CD4-positive, alpha-beta T cell (primary cell): ENCODE measurements at regions not wholly inside any gene's neighbourhood (a gene's known extent, or its start where the extent isn't known, plus 50 kb on each side); places are given as distances from the start of the nearest gene placed in this dataset.

ENCODE experiments used
- ATAC-seq: fragments of 200-7000 bp; cut with Tn5 transposase; one replicate; pipeline ENCODE4 v1.10.0; 2022; ENCODE audit warnings: mild to moderate bottlenecking; ENCODE audit not compliant: poor library complexity
- CTCF ChIA-PET: fragments of 350-600 bp; sonication (Branson Sonifier 250); formaldehyde crosslinking; loops from one replicate; lab custom pipeline; 2021; ENCODE audit warnings: antibody characterized with exemption, inconsistent platforms; lab: Charles Lee
- POLR2A ChIA-PET: fragments of 350-600 bp; sonication (Branson Sonifier 250); formaldehyde crosslinking; loops from one replicate; lab custom pipeline; 2021; ENCODE audit warnings: antibody characterized with exemption, inconsistent platforms; lab: Charles Lee
- DNase-seq, 14 experiments: peaks; one replicate each; pipeline ENCODE4 v3.0.0-alpha.2; 2013 to 2020; ENCODE audit warnings: mixed read lengths in 2 of 14
- H3K27ac ChIP-seq, 2 donors: one replicate each; pipeline versions ENCODE4 v1.5.1 to v1.7.0; 2013; ENCODE audit warnings: low read length in 2 of 2, low read depth in 1 of 2, mild to moderate bottlenecking in 1 of 2
- H3K27me3 ChIP-seq, 2 experiments: 1 replicate in 1 of 2; 2 replicates in 1 of 2; pipeline versions ENCODE4 v1.6.1 to v1.7.0; 2013; ENCODE audit warnings: low read length in 2 of 2, control low read depth in 1 of 2, mild to moderate bottlenecking in 1 of 2, moderate library complexity in 1 of 2; ENCODE audit not compliant: insufficient read depth in 2 of 2, control insufficient read depth in 1 of 2
- H3K36me3 ChIP-seq: one replicate; pipeline ENCODE4 v1.6.1; 2013; ENCODE audit warnings: low read length, control low read depth; ENCODE audit not compliant: insufficient read depth
- H3K4me1 ChIP-seq: one replicate; pipeline ENCODE4 v1.6.1; 2013; ENCODE audit warnings: low read length, control low read depth; ENCODE audit not compliant: insufficient read depth
- H3K4me3 ChIP-seq: one replicate; pipeline ENCODE4 v1.5.1; 2013; ENCODE audit warnings: mild to moderate bottlenecking, low read length, moderate library complexity
- H3K9me3 ChIP-seq, 2 experiments: 1 replicate in 1 of 2; 2 replicates in 1 of 2; pipeline versions ENCODE4 v1.6.1 to v1.7.0; 2013; ENCODE audit warnings: low read length in 2 of 2, mild to moderate bottlenecking in 2 of 2, control low read depth in 1 of 2, moderate library complexity in 1 of 2; ENCODE audit not compliant: control insufficient read depth in 1 of 2, insufficient read depth in 1 of 2
- H3K27ac Mint-ChIP-seq: one replicate; pipeline ENCODE4 v1.8.0; 2020; ENCODE audit warnings: mixed read lengths
- H3K27me3 Mint-ChIP-seq: one replicate; pipeline ENCODE4 v1.8.0; 2021; ENCODE audit warnings: mixed read lengths
- H3K36me3 Mint-ChIP-seq: one replicate; pipeline ENCODE4 v1.8.0; 2021; ENCODE audit warnings: low read depth, mixed read lengths
- H3K4me1 Mint-ChIP-seq: one replicate; pipeline ENCODE4 v1.8.0; 2021; ENCODE audit warnings: low read depth, mixed read lengths
- H3K4me3 Mint-ChIP-seq: one replicate; pipeline ENCODE4 v1.8.0; 2020; ENCODE audit warnings: mild to moderate bottlenecking, mixed read lengths
- H3K9me3 Mint-ChIP-seq: one replicate; pipeline ENCODE4 v1.8.0; 2020; ENCODE audit warnings: mixed read lengths
- intact Hi-C, 2 experiments: fragments of 100-400 bp; cut with DNase I in 1 of 2; cut with micrococcal nuclease in 1 of 2; formaldehyde crosslinking; loops; one replicate each; pipeline versions ENCODE4 v1.15.1 to v1.9.0; 2023 to 2025; cut with DNase I, micrococcal nuclease
- TF ChIP-seq, protein P1 (sequence below): fragments of 200-600 bp; IDR thresholded peaks from one replicate; pipeline ENCODE4 v1.8.0; 2022; ENCODE audit warnings: antibody characterized with exemption, mild to moderate bottlenecking

DNA sequence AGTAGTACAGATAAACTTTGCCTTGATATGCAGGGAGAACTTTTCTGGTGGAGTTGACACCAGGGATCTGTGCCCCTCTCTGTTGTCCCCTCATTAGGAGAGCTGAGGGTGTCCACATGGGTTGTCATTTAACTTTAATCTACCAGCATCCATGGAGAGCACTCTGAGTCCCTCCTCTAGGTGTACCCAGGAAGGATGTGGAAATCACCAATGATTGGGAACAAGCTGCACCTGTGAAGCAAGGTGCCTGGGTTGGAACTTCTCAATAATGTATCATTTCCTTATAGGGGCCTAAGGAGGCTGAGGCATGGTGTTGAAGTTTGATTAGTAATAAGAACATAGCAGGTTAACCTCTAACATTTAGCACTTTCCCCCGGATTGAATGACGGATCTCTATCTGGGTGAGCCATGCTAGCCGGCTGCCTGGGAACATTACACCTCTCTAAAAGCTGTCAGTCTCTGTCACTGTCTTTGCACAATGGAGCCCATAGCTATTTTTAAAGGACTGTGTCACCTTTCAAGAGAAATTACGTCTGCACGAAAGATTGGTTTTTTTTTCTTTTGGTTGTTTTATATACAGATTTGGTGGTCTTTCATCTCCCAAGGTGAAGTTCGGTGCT lies 239.3 kb downstream of the MAF start:
- POLR2A ChIA-PET = no interaction called here

GRCh38 chr16:79360267-79360666 lies 240.3 kb downstream of the MAF start:
- Histone ChIP-seq H3K36me3 (no peaks in the 10 kb centered on the region), H3K27me3 (no peaks in the 10 kb centered on the region), H3K4me1 (peaks cover 2% of the 10 kb centered on the region), H3K9me3 (no peaks in the 10 kb centered on the region), H3K4me3 (no peak overlapping the region), H3K27ac (no peak overlapping the region)
- ChIA-PET CTCF (no interaction called here), POLR2A (no interaction called here)
- no peak for ATAC-seq
- Mint-ChIP-seq H3K9me3 (no peaks in the 10 kb centered on the region), H3K27ac (no peak overlapping the region), H3K36me3 (no peaks in the 10 kb centered on the region), H3K4me3 (no peak overlapping the region), H3K4me1 (peaks cover 14% of the 10 kb centered on the region), H3K27me3 (peaks cover 10% of the 10 kb centered on the region)
- no peak for DNase-seq
- TF ChIP-seq, protein P1, sequence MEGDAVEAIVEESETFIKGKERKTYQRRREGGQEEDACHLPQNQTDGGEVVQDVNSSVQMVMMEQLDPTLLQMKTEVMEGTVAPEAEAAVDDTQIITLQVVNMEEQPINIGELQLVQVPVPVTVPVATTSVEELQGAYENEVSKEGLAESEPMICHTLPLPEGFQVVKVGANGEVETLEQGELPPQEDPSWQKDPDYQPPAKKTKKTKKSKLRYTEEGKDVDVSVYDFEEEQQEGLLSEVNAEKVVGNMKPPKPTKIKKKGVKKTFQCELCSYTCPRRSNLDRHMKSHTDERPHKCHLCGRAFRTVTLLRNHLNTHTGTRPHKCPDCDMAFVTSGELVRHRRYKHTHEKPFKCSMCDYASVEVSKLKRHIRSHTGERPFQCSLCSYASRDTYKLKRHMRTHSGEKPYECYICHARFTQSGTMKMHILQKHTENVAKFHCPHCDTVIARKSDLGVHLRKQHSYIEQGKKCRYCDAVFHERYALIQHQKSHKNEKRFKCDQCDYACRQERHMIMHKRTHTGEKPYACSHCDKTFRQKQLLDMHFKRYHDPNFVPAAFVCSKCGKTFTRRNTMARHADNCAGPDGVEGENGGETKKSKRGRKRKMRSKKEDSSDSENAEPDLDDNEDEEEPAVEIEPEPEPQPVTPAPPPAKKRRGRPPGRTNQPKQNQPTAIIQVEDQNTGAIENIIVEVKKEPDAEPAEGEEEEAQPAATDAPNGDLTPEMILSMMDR = no peak
- intact Hi-C loops = no loop called here

More for the DNA sequence above, 239.3 kb downstream of the MAF start:
- Histone ChIP-seq H3K4me3 (no peak overlapping the region), H3K36me3 (no peaks in the 10 kb centered on the region), H3K27me3 (no peaks in the 10 kb centered on the region), H3K4me1 (peaks cover 2% of the 10 kb centered on the region), H3K9me3 (no peaks in the 10 kb centered on the region), H3K27ac (no peak overlapping the region)
- Mint-ChIP-seq H3K27ac (no peak overlapping the region), H3K4me1 (peaks cover 14% of the 10 kb centered on the region), H3K36me3 (no peaks in the 10 kb centered on the region), H3K27me3 (peaks cover 10% of the 10 kb centered on the region), H3K9me3 (no peaks in the 10 kb centered on the region), H3K4me3 (no peak overlapping the region)
- DNase-seq (no peak), ATAC-seq (no peak)
- intact Hi-C loops = no loop called here
- TF ChIP-seq, protein P1 = no peak
- CTCF ChIA-PET = no interaction called here

GRCh38 chr16:79359082-79359481 lies 241.5 kb downstream of the MAF start:
- no peak overlapping the region for H3K4me3 Mint-ChIP-seq
- ChIA-PET CTCF (no interaction called here), POLR2A (no interaction called here)
- Histone ChIP-seq H3K4me1 (peaks cover 2% of the 10 kb centered on the region), H3K36me3 (no peaks in the 10 kb centered on the region), H3K9me3 (no peaks in the 10 kb centered on the region), H3K27me3 (no peaks in the 10 kb centered on the region), H3K4me3 (no peak overlapping the region), H3K27ac (no peak overlapping the region)
- H3K27me3 Mint-ChIP-seq = peaks cover 7% of the 10 kb centered on the region
- peaks cover 14% of the 10 kb centered on the region for H3K4me1 Mint-ChIP-seq
- H3K9me3 Mint-ChIP-seq = no peaks in the 10 kb centered on the region
- ATAC-seq (no peak), DNase-seq (peak in 1 of 14 experiments; percentile 29)
- H3K36me3 Mint-ChIP-seq = no peaks in the 10 kb centered on the region
- TF ChIP-seq, protein P1 = no peak
- intact Hi-C loops = no loop called here
- H3K27ac Mint-ChIP-seq = no peak overlapping the region
